GM12872 (cell line): ENCODE measurements at regions not wholly inside any gene's neighbourhood (a gene's known extent, or its start where the extent isn't known, plus 50 kb on each side); places are given as distances from the start of the nearest gene placed in this dataset.

Experiments used
- CTCF ChIP-seq: IDR thresholded peaks from 3 replicates; pipeline ENCODE4 v1.5.1; 2011; ENCODE audit warnings: low read depth, mild to moderate bottlenecking, low read length, moderate library complexity; ENCODE audit not compliant: insufficient read depth

DNA sequence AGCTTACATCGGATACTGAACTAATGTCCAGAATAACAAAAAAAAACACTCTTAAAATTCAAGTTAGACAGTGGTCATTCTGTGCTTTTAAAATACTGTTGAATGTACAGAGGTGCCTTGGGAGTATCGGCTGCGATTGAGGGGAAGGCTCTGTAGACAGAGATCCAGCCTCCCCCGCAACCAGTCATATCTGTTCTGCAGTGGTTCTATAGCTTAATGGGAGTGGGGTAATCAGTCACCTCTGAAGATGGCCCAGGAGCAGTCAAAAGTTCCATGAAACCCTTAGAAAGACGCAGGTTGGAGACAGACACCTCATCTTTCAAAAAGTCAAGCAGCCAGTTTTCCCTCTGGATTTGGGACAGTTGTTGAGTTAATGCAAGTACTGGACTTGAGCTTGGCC is 1486.6 kb upstream of the TMEM132C start:
- no peak for TF ChIP-seq CTCF

DNA sequence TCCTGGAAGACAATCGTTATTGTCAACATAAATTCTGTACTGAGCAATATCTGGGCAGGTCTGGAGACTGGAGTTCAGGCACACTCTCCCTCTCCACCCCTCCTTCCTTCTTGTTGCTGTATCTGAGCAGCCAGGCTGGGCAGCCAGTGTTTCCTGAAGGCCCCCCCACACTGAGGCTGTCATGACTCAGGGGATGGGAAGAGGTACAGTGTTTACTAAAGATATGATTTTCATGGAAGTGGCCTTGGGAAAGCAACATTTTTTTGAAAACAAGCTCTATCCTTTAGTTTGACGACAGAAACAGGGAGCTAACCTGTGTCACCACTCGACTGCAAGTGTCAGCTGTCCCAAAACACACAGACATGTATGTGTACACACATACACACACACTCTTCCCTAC is 1485.4 kb upstream of the TMEM132C start:
- TF ChIP-seq CTCF, result no peak

DNA sequence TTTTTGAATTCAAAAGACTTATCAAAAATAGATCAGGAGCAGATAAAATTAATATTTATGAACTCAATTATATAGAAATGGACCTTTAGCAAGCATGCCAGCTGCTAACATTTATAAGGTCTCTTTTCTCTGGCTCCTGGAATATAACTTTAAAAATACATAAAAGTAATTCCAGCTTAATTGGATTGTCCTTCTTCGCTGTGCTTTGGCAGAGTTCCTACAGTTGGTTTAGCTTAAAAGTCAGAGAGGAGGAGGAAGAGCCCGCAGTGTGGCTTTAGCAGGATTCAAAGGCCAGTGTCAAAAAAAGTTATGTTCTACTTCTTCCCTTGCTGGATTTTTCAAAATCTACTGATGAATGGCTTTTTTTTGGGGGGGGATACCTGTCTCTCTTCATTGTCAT is 1484.9 kb upstream of the TMEM132C start:
- TF ChIP-seq CTCF, result no peak

GRCh38 chr12:126784328-126784921 is 1482.5 kb upstream of the TMEM132C start:
- TF ChIP-seq CTCF, result peak; percentile 34; the same call in 2 of the 3 replicates

GRCh38 chr12:126789963-126790362 is 1477.0 kb upstream of the TMEM132C start:
- no peak for TF ChIP-seq CTCF

- no peak for TF ChIP-seq CTCF
Observed at GRCh38 chr12:126791122-126791521, 1475.8 kb upstream of the TMEM132C start.

DNA sequence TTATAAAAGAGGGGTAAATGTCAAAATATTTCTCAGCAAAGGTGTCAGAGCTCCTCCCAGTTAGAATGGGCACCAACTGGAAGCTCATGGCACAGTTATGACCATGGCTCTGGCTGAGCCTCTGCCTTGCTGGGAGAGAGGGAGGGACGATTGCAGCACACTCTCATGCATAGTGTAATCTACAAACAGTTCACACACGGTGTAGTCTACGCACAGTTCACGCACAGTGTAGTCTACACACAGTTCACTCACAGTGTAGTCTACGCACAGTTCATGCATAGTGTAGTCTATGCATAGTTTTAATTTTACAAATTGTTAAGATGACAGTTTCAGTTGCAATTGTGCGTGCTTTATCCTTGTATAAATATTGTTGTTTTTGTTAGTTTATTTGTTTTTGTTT is 1474.6 kb upstream of the TMEM132C start:
- TF ChIP-seq CTCF, result no peak

- TF ChIP-seq CTCF, result no peak
Observed at GRCh38 chr12:126797525-126797924, 1469.4 kb upstream of the TMEM132C start.
